OCI-LY7 (cell line): ENCODE measurements at regions not wholly inside any gene's neighbourhood (a gene's known extent, or its start where the extent isn't known, plus 50 kb on each side); places are given as distances from the start of the nearest gene placed in this dataset.

Experiments used
- BruUV-seq: library from RNA; stranded (reverse); fragments of 400-500 nt; replicated peaks from 2 replicates; lab custom pipeline; 2021; lab: Mats Ljungman, UMichigan
- CTCF ChIA-PET: fragments of 300-600 bp; sonication (Branson Sonifier 250); formaldehyde crosslinking; loops from one replicate; lab custom pipeline; 2022; ENCODE audit warnings: antibody characterized with exemption; ENCODE audit not compliant: unreplicated experiment; lab: Charles Lee
- POLR2A ChIA-PET: fragments of 300-600 bp; sonication (Branson Sonifier 250); formaldehyde crosslinking; loops from one replicate; lab custom pipeline; 2022; ENCODE audit warnings: antibody characterized with exemption; lab: Charles Lee
- DNase-seq: peaks from one replicate; pipeline ENCODE4 v3.0.0-alpha.2; 2015; ENCODE audit warnings: low spot score
- H2AFZ ChIP-seq: fragments of 200-600 bp; sonication (generic), shearing (Covaris generic); 2 replicates; pipeline ENCODE4 v1.6.1; 2014; ENCODE audit warnings: mild to moderate bottlenecking, antibody characterized with exemption, low read length, moderate library complexity
- H3K27ac ChIP-seq: fragments of 200-600 bp; sonication (generic); 2 replicates; pipeline ENCODE4 v1.5.1; 2014; ENCODE audit warnings: mixed run types, low read depth, mild to moderate bottlenecking, moderate library complexity, low read length, inconsistent platforms; ENCODE audit not compliant: poor library complexity, severe bottlenecking
- H3K36me3 ChIP-seq: fragments of 200-600 bp; sonication (generic); 2 replicates; pipeline ENCODE4 v1.6.1; 2014; ENCODE audit warnings: mild to moderate bottlenecking, antibody characterized with exemption, low read length, moderate library complexity, mixed read lengths; ENCODE audit not compliant: insufficient read depth
- H3K4me1 ChIP-seq: fragments of 200-600 bp; sonication (generic); 2 replicates; pipeline ENCODE4 v1.5.1; 2014; ENCODE audit warnings: mild to moderate bottlenecking, low read length; ENCODE audit not compliant: insufficient read depth, poor library complexity, severe bottlenecking
- H3K4me2 ChIP-seq: fragments of 200-600 bp; sonication (generic); 2 replicates; pipeline ENCODE4 v1.6.1; 2014; ENCODE audit warnings: mild to moderate bottlenecking, low read length
- H3K4me3 ChIP-seq: fragments of 200-600 bp; sonication (generic); 2 replicates; pipeline ENCODE4 v1.5.1; 2014; ENCODE audit warnings: mild to moderate bottlenecking, low read depth, low read length; ENCODE audit not compliant: poor library complexity, severe bottlenecking
- H3K79me2 ChIP-seq: fragments of 200-600 bp; sonication (generic); 2 replicates; pipeline ENCODE4 v1.6.1; 2016; ENCODE audit warnings: low read depth, mild to moderate bottlenecking, low read length, moderate library complexity, mixed read lengths; ENCODE audit not compliant: insufficient read depth
- H3K9me2 ChIP-seq: fragments of 200-600 bp; sonication (generic); 2 replicates; pipeline ENCODE4 v1.6.1; 2016; ENCODE audit warnings: mild to moderate bottlenecking, low read length, mixed read lengths; ENCODE audit not compliant: insufficient read depth
- H3K9me3 ChIP-seq: fragments of 200-600 bp; sonication (generic); 2 replicates; pipeline ENCODE4 v1.6.1; 2014; ENCODE audit warnings: mild to moderate bottlenecking, mixed run types, low read length, mixed read lengths
- H4K20me1 ChIP-seq: fragments of 200-600 bp; sonication (generic); 2 replicates; pipeline ENCODE4 v1.6.1; 2014; ENCODE audit warnings: mild to moderate bottlenecking, antibody characterized with exemption, low read length, moderate library complexity, mixed read lengths; ENCODE audit not compliant: insufficient read depth
- CTCF ChIP-seq: fragments of 200-600 bp; sonication (generic); conservative IDR thresholded peaks from 2 replicates; pipeline ENCODE4 v1.5.1; 2014; ENCODE audit warnings: mild to moderate bottlenecking, antibody characterized with exemption, low read length, moderate library complexity, mixed read lengths
- EZH2phosphoT487 ChIP-seq: fragments of 200-600 bp; sonication (generic); IDR thresholded peaks from 2 replicates; pipeline ENCODE4 v1.6.1; 2018; ENCODE audit warnings: low read depth, borderline replicate concordance, mild to moderate bottlenecking, mixed run types, antibody characterized with exemption, low read length, moderate library complexity, mixed read lengths
- intact Hi-C: fragments of 100-400 bp; cut with micrococcal nuclease; formaldehyde crosslinking; loops from one replicate; pipeline ENCODE4 v1.10.0; 2022; ENCODE audit not compliant: unreplicated experiment

- DNase-seq: no peak
- no peak overlapping the region for H3K4me3 ChIP-seq
- H3K4me1 ChIP-seq: no peaks in the 10 kb centered on the region
- H4K20me1 ChIP-seq: no peaks in the 10 kb centered on the region
- no peaks in the 10 kb centered on the region for H3K9me3 ChIP-seq
- intact Hi-C loops: no loop called here
- H3K4me2 ChIP-seq: no peak overlapping the region
- H3K9me2 ChIP-seq: no peaks in the 10 kb centered on the region
- TF ChIP-seq EZH2phosphoT487 (no peak), CTCF (no peak)
- H3K36me3 ChIP-seq: no peaks in the 10 kb centered on the region
- no TSS peak for BruUV-seq
- no peak overlapping the region for H3K27ac ChIP-seq
- H2AFZ ChIP-seq: no peak overlapping the region
- POLR2A ChIA-PET: no interaction called here
- CTCF ChIA-PET: no interaction called here
- H3K79me2 ChIP-seq: no peaks in the 10 kb centered on the region
Measured at GRCh38 chrX:40494005-40494404, 86.8 kb upstream of the ATP6AP2 start.

DNA sequence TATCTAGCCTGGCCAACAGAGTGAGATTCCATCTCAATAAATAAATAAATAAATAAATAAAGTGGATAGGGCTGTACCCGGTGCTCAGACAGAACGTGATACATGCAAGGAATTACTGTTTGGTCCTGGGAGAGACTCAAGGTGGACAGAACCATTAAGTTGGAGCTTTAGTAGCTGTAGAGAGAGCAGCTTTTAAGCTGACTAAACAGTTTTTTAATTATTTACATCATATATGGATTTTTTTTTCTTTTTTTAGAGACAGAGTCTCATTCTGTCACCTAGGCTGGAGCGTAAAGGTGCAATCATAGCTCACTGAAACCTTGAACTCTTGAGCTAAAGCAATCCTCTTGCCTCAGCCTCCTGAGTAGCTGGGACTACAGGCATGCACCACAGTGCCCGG, 92.5 kb upstream of the ATP6AP2 start:
- ChIA-PET CTCF (no interaction called here), POLR2A (interaction anchor here (0.5 to 1.7 kb wide), 4 partner anchors 10 to 1748 kb away, joined by 3 to 5 read pairs (median 4); no protein-coding TSS in a partner anchor)
- intact Hi-C loops: no loop called here
- H3K9me3 ChIP-seq: no peaks in the 10 kb centered on the region
- H3K27ac ChIP-seq: no peak overlapping the region
- no peak for DNase-seq
- H3K4me2 ChIP-seq: no peak overlapping the region
- TF ChIP-seq CTCF (no peak), EZH2phosphoT487 (no peak)
- no peaks in the 10 kb centered on the region for H3K79me2 ChIP-seq
- no TSS peak for BruUV-seq
- no peaks in the 10 kb centered on the region for H3K36me3 ChIP-seq
- no peak overlapping the region for H2AFZ ChIP-seq
- no peaks in the 10 kb centered on the region for H3K4me1 ChIP-seq
- no peaks in the 10 kb centered on the region for H4K20me1 ChIP-seq
- no peak overlapping the region for H3K4me3 ChIP-seq
- H3K9me2 ChIP-seq: no peaks in the 10 kb centered on the region

GRCh38 chrX:40485973-40486372, 94.8 kb upstream of the ATP6AP2 start:
- intact Hi-C loops: no loop called here
- BruUV-seq: no TSS peak
- TF ChIP-seq CTCF (no peak), EZH2phosphoT487 (no peak)
- no peak for DNase-seq
- no peaks in the 10 kb centered on the region for H3K36me3 ChIP-seq
- no peak overlapping the region for H2AFZ ChIP-seq
- no peak overlapping the region for H3K27ac ChIP-seq
- H3K4me1 ChIP-seq: no peaks in the 10 kb centered on the region
- H4K20me1 ChIP-seq: no peaks in the 10 kb centered on the region
- H3K4me2 ChIP-seq: no peak overlapping the region
- POLR2A ChIA-PET: interaction anchor here (0.6 kb wide), 2 partner anchors 199 to 478 kb away, joined by 3 to 4 read pairs; no protein-coding TSS in a partner anchor
- H3K79me2 ChIP-seq: no peaks in the 10 kb centered on the region
- no peak overlapping the region for H3K4me3 ChIP-seq
- no peaks in the 10 kb centered on the region for H3K9me2 ChIP-seq
- CTCF ChIA-PET: no interaction called here
- no peaks in the 10 kb centered on the region for H3K9me3 ChIP-seq
